K562 (cell line): ENCODE measurements at regions not wholly inside any gene's neighbourhood (a gene's known extent, or its start where the extent isn't known, plus 50 kb on each side); places are given as distances from the start of the nearest gene placed in this dataset.

Source experiments
- NFIX ChIP-seq: fragments of 250-450 bp; sonication (Bioruptor Pico); IDR thresholded peaks from 2 replicates; pipeline ENCODE4 v1.4.0; 2020; ENCODE audit warnings: low read depth, mild to moderate bottlenecking, moderate library complexity
- PHB ChIP-seq: fragments of 250-450 bp; sonication (Bioruptor Pico); IDR thresholded peaks from 2 replicates; pipeline ENCODE4 v1.5.0; 2021
- ZEB2 ChIP-seq: fragments of 450-650 bp; IDR thresholded peaks from 2 replicates; pipeline ENCODE4 v1.6.1; 2016
- TF ChIP-seq, protein P1 (sequence below), 2 experiments: fragments of 450-650 bp in 1 of 2; sonication (generic) in 1 of 2; formaldehyde crosslinking in 1 of 2; IDR thresholded peaks; 2 replicates each; pipeline versions ENCODE4 v1.7.1 to v1.9.0; 2016 to 2022; ENCODE audit warnings: inconsistent platforms in 1 of 2, mild to moderate bottlenecking in 1 of 2, missing genetic modification reagents in 1 of 2
- TF ChIP-seq, protein P2 (sequence below): IDR thresholded peaks from 2 replicates; pipeline ENCODE4 v1.6.1; 2011; ENCODE audit not compliant: insufficient read length; ENCODE audit errors: extremely low read depth
- TF ChIP-seq, protein P3 (sequence below), 2 experiments: fragments of 450-650 bp in 1 of 2; sonication (generic) in 1 of 2; formaldehyde crosslinking in 1 of 2; IDR thresholded peaks in 1 of 2; conservative IDR thresholded peaks in 1 of 2; 2 replicates each; pipeline versions ENCODE4 v1.6.1 to v1.8.1; 2016 to 2023; ENCODE audit warnings: mild to moderate bottlenecking in 2 of 2, moderate library complexity in 2 of 2, inconsistent platforms in 1 of 2, missing genetic modification reagents in 1 of 2
- TF ChIP-seq, protein P4 (sequence below): fragments of 150-350 bp; IDR thresholded peaks from 2 replicates; pipeline ENCODE4 v1.6.1; 2014; ENCODE audit warnings: low read depth, mild to moderate bottlenecking, low read length, borderline replicate concordance

DNA sequence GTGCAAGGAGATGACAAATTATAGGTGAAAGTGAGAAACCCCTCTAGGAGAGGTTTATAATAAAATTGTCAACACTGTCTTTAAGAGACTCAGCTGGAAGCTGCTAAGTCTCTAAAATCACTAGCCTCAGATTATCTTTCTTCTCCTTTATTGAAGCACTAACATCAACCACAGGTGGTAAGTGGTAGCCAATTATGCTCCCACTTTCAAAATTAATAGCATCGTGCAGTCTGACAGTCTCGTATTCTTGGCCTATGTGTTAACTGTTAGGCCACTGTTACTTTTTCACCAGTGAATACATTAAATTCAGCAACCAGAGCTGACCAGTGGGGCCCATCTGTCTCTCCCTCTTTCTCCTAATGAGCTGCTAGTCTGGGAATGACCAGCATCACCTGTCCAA is 674.1 kb downstream of the RAPGEF2 start (continued):
- TF ChIP-seq, protein P1, sequence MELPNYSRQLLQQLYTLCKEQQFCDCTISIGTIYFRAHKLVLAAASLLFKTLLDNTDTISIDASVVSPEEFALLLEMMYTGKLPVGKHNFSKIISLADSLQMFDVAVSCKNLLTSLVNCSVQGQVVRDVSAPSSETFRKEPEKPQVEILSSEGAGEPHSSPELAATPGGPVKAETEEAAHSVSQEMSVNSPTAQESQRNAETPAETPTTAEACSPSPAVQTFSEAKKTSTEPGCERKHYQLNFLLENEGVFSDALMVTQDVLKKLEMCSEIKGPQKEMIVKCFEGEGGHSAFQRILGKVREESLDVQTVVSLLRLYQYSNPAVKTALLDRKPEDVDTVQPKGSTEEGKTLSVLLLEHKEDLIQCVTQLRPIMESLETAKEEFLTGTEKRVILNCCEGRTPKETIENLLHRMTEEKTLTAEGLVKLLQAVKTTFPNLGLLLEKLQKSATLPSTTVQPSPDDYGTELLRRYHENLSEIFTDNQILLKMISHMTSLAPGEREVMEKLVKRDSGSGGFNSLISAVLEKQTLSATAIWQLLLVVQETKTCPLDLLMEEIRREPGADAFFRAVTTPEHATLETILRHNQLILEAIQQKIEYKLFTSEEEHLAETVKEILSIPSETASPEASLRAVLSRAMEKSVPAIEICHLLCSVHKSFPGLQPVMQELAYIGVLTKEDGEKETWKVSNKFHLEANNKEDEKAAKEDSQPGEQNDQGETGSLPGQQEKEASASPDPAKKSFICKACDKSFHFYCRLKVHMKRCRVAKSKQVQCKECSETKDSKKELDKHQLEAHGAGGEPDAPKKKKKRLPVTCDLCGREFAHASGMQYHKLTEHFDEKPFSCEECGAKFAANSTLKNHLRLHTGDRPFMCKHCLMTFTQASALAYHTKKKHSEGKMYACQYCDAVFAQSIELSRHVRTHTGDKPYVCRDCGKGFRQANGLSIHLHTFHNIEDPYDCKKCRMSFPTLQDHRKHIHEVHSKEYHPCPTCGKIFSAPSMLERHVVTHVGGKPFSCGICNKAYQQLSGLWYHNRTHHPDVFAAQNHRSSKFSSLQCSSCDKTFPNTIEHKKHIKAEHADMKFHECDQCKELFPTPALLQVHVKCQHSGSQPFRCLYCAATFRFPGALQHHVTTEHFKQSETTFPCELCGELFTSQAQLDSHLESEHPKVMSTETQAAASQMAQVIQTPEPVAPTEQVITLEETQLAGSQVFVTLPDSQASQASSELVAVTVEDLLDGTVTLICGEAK (IDR thresholded peaks at IDR 0.05), result no peak
- TF ChIP-seq, protein P1 (CRISPR knock-in tag; IDR thresholded peaks at IDR 0.05), result no peak
- TF ChIP-seq, protein P2, sequence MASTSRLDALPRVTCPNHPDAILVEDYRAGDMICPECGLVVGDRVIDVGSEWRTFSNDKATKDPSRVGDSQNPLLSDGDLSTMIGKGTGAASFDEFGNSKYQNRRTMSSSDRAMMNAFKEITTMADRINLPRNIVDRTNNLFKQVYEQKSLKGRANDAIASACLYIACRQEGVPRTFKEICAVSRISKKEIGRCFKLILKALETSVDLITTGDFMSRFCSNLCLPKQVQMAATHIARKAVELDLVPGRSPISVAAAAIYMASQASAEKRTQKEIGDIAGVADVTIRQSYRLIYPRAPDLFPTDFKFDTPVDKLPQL, result no peak
- TF ChIP-seq NFIX (CRISPR knock-in tag), result no peak
- TF ChIP-seq, protein P3, sequence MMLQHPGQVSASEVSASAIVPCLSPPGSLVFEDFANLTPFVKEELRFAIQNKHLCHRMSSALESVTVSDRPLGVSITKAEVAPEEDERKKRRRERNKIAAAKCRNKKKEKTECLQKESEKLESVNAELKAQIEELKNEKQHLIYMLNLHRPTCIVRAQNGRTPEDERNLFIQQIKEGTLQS (IDR thresholded peaks at IDR 0.05), result no peak
- TF ChIP-seq, protein P3 (CRISPR knock-in tag; conservative IDR thresholded peaks at IDR 0.05), result no peak
- no peak for TF ChIP-seq ZEB2
- TF ChIP-seq, protein P4, sequence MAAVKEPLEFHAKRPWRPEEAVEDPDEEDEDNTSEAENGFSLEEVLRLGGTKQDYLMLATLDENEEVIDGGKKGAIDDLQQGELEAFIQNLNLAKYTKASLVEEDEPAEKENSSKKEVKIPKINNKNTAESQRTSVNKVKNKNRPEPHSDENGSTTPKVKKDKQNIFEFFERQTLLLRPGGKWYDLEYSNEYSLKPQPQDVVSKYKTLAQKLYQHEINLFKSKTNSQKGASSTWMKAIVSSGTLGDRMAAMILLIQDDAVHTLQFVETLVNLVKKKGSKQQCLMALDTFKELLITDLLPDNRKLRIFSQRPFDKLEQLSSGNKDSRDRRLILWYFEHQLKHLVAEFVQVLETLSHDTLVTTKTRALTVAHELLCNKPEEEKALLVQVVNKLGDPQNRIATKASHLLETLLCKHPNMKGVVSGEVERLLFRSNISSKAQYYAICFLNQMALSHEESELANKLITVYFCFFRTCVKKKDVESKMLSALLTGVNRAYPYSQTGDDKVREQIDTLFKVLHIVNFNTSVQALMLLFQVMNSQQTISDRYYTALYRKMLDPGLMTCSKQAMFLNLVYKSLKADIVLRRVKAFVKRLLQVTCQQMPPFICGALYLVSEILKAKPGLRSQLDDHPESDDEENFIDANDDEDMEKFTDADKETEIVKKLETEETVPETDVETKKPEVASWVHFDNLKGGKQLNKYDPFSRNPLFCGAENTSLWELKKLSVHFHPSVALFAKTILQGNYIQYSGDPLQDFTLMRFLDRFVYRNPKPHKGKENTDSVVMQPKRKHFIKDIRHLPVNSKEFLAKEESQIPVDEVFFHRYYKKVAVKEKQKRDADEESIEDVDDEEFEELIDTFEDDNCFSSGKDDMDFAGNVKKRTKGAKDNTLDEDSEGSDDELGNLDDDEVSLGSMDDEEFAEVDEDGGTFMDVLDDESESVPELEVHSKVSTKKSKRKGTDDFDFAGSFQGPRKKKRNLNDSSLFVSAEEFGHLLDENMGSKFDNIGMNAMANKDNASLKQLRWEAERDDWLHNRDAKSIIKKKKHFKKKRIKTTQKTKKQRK, result no peak
- no peak for TF ChIP-seq PHB (CRISPR knock-in tag)
